Gastrocnemius medialis (tissue), 4 donors: ENCODE measurements at regions not wholly inside any gene's neighbourhood (a gene's known extent, or its start where the extent isn't known, plus 50 kb on each side); places are given as distances from the start of the nearest gene placed in this dataset.
"Not testable (repeated sequence)": the region's sequence is repeated elsewhere in the genome, so short reads cannot be mapped to it uniquely, and the experiment has no call there.

Experiments
- ATAC-seq, 2 donors: fragments of 150-250 bp; one replicate each; pipeline ENCODE4 v1.9.1; 2016
- DNase-seq, 2 donors: peaks; one replicate each; pipeline ENCODE4 v3.0.0-alpha.2; 2019
- H3K27ac ChIP-seq, 4 donors: fragments of 200-600 bp; sonication (generic); 1 replicate in 1 of 4; 2 replicates in 3 of 4; pipeline ENCODE4 v1.5.1; 2016 to 2018; ENCODE audit warnings: mild to moderate bottlenecking in 2 of 4, moderate library complexity in 1 of 4
- H3K27me3 ChIP-seq, 3 donors: fragments of 200-600 bp; sonication (generic) in 2 of 3; 1 replicate in 1 of 3; 2 replicates in 2 of 3; pipeline versions ENCODE4 v1.5.1 to v1.6.0; 2016 to 2019; ENCODE audit warnings: mild to moderate bottlenecking in 1 of 3, moderate library complexity in 1 of 3
- H3K36me3 ChIP-seq, 2 donors: fragments of 200-600 bp; sonication (generic) in 1 of 2; one replicate each; pipeline ENCODE4 v1.5.1; 2017 to 2018
- H3K4me1 ChIP-seq, 2 donors: fragments of 200-600 bp; sonication (generic) in 1 of 2; one replicate each; pipeline ENCODE4 v1.5.1; 2016 to 2017; ENCODE audit warnings: mild to moderate bottlenecking in 2 of 2
- H3K4me3 ChIP-seq, 4 donors: fragments of 200-600 bp; sonication (generic) in 3 of 4; 1 replicate in 1 of 4; 2 replicates in 3 of 4; pipeline ENCODE4 v1.5.1; 2016 to 2019; ENCODE audit warnings: mild to moderate bottlenecking in 2 of 4
- H3K9me3 ChIP-seq, 3 donors: fragments of 200-600 bp; sonication (generic) in 2 of 3; 1 replicate in 1 of 3; 2 replicates in 2 of 3; pipeline ENCODE4 v1.5.1; 2016 to 2019
- POLR2A ChIP-seq, 2 donors: fragments of 450-650 bp; IDR thresholded peaks; one replicate each; pipeline ENCODE4 v1.6.1; 2017; ENCODE audit warnings: antibody characterized with exemption in 2 of 2, mild to moderate bottlenecking in 2 of 2, moderate library complexity in 2 of 2
- in situ Hi-C, 4 donors: fragments of 200-750 bp; cut with MboI; loops; one replicate each; pipeline versions ENCODE4 v1.15.0 to v1.8.0; 2017; ENCODE audit warnings: low sequenced_read_pairs in 4 of 4
- intact Hi-C: fragments of 100-400 bp; cut with DNase I; formaldehyde crosslinking; loops from one replicate; pipeline ENCODE4 v1.15.1; 2023; ENCODE audit warnings: low total_unique reads
- TF ChIP-seq, protein P1 (sequence below), 5 experiments: fragments of 450-650 bp in 3 of 5; fragments of 200-600 bp in 2 of 5; sonication (generic) in 2 of 5; IDR thresholded peaks in 4 of 5; conservative IDR thresholded peaks in 1 of 5; 1 replicate in 4 of 5; 2 replicates in 1 of 5; pipeline ENCODE4 v1.5.1; 2016 to 2019; ENCODE audit warnings: antibody characterized with exemption in 5 of 5, mild to moderate bottlenecking in 3 of 5, moderate library complexity in 3 of 5

DNA sequence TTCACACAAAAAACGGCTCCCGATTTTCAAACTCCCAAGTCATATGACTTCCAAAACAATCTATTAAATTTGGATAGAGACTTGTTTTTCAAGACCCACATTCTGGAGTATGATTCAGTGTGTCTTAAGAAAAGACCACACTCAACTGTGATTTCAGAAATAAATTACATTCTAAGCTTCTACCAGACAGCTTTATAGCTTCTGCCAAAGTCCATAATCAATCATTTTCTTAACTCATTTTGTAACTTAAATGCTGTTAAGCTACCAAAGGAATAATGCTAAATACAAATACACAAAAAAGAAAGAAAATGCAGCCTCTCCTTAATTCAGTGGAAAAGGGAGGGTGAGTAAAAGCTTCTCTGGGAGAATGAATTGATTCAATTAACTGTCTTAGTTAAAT lies 192.3 kb upstream of the P2RY1 start:
- Histone ChIP-seq H3K27me3 (no peaks in the 10 kb centered on the region), H3K4me1 (no peaks in the 10 kb centered on the region), H3K27ac (no peak overlapping the region), H3K36me3 (no peaks in the 10 kb centered on the region), H3K9me3 (no peaks in the 10 kb centered on the region), H3K4me3 (no peak overlapping the region)
- in situ Hi-C loops (no loop called here), intact Hi-C loops (no loop called here)
- TF ChIP-seq POLR2A (IDR thresholded peaks at IDR 0.05) = no peak
- TF ChIP-seq, protein P1, sequence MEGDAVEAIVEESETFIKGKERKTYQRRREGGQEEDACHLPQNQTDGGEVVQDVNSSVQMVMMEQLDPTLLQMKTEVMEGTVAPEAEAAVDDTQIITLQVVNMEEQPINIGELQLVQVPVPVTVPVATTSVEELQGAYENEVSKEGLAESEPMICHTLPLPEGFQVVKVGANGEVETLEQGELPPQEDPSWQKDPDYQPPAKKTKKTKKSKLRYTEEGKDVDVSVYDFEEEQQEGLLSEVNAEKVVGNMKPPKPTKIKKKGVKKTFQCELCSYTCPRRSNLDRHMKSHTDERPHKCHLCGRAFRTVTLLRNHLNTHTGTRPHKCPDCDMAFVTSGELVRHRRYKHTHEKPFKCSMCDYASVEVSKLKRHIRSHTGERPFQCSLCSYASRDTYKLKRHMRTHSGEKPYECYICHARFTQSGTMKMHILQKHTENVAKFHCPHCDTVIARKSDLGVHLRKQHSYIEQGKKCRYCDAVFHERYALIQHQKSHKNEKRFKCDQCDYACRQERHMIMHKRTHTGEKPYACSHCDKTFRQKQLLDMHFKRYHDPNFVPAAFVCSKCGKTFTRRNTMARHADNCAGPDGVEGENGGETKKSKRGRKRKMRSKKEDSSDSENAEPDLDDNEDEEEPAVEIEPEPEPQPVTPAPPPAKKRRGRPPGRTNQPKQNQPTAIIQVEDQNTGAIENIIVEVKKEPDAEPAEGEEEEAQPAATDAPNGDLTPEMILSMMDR (IDR thresholded peaks at IDR 0.05 in 4 of 5, conservative IDR thresholded peaks at IDR 0.05 in 1 of 5) = no peak
- DNase-seq (no peak), ATAC-seq (no peak)

- no peaks in the 10 kb centered on the region for H3K4me1 ChIP-seq
- in situ Hi-C loops = no loop called here
- no peak overlapping the region for H3K27ac ChIP-seq
- H3K27me3 ChIP-seq = no peaks in the 10 kb centered on the region
- DNase-seq (no peak), ATAC-seq (no peak)
- TF ChIP-seq, protein P1 (IDR thresholded peaks at IDR 0.05 in 4 of 5, conservative IDR thresholded peaks at IDR 0.05 in 1 of 5) = no peak
- TF ChIP-seq POLR2A (IDR thresholded peaks at IDR 0.05) = no peak
- no peaks in the 10 kb centered on the region for H3K9me3 ChIP-seq
- intact Hi-C loops = no loop called here
- H3K36me3 ChIP-seq = no peaks in the 10 kb centered on the region
- no peak overlapping the region for H3K4me3 ChIP-seq
Observed at GRCh38 chr3:152644478-152644877, 190.5 kb upstream of the P2RY1 start.

DNA sequence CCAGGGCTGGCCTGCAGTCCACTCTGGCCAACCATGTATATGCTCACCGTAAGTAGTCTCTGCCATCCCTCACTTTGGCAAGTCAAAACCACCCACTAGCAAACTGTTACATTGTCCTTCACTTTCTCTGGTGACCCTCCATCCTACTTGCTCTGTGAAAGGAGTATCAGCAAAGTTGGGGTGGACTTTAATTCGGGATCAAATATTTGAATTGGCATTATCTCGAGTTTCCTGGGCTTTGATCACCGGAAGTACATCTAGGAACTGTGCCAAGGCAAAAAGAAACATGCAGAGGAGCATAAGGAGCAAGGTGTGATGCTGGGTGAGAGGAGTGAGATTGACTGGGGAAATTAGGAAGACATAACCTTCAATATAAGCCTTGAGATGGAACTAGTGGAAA lies 188.9 kb upstream of the P2RY1 start:
- Histone ChIP-seq H3K27me3 (no peaks in the 10 kb centered on the region), H3K9me3 (no peaks in the 10 kb centered on the region), H3K4me1 (no peaks in the 10 kb centered on the region), H3K4me3 (no peak overlapping the region), H3K36me3 (no peaks in the 10 kb centered on the region), H3K27ac (no peak overlapping the region)
- DNase-seq = no peak
- ATAC-seq = no peak
- intact Hi-C loops (no loop called here), in situ Hi-C loops (no loop called here)
- TF ChIP-seq POLR2A (IDR thresholded peaks at IDR 0.05) = no peak
- TF ChIP-seq, protein P1 (IDR thresholded peaks at IDR 0.05 in 4 of 5, conservative IDR thresholded peaks at IDR 0.05 in 1 of 5) = no peak

DNA sequence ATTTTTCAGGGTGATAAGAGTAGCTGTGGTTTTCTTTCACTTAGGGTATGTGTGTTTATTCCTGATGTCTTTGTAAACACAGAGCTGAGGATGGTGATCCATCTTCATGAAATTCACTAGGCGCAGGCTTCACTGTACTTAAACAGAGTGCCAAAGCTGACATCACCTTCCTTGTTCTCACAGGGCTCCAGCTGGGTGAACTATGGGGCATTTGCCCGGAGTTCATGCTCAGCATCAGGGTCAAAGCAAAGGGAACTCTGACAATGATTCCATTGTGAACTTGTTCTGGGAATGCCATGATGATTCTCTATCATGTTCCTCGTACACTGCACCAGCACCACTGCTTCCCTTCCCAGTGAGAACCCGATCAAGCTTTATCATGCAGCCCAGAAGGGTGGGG lies 184.8 kb upstream of the P2RY1 start:
- no peak for ATAC-seq
- no peaks in the 10 kb centered on the region for H3K4me1 ChIP-seq
- no peak for DNase-seq
- no peaks in the 10 kb centered on the region for H3K27me3 ChIP-seq
- no peak overlapping the region for H3K4me3 ChIP-seq
- TF ChIP-seq, protein P1 (IDR thresholded peaks at IDR 0.05 in 4 of 5, conservative IDR thresholded peaks at IDR 0.05 in 1 of 5) = no peak
- no peak for TF ChIP-seq POLR2A (IDR thresholded peaks at IDR 0.05)
- in situ Hi-C loops (no loop called here), intact Hi-C loops (no loop called here)
- H3K9me3 ChIP-seq = no peaks in the 10 kb centered on the region
- no peak overlapping the region for H3K27ac ChIP-seq
- no peaks in the 10 kb centered on the region for H3K36me3 ChIP-seq

DNA sequence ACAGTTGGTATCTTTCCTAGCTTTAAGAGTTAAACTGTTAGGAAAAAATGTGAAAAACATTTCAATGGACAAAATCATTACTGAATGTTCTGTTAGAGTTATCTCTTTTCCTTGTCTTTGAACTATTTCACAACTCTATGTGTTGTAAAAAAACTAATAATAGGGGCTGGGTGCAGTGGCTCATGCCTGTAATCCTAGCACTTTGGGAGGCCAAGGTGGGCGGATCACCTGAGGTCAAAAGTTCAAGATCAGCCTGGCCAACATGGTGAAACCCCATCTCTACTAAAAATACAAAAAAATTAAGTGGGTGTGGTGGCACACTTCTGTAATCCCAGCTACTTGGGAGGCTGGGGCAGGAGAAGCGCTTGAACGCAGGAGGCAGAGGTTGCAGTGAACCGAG lies 184.0 kb upstream of the P2RY1 start:
- intact Hi-C loops, in situ Hi-C loops, H3K4me1 ChIP-seq, H3K9me3 ChIP-seq, DNase-seq, H3K36me3 ChIP-seq, H3K27me3 ChIP-seq, H3K4me3 ChIP-seq, ATAC-seq, H3K27ac ChIP-seq: not testable (repeated sequence)
